H1 (cell line): ENCODE measurements at regions not wholly inside any gene's neighbourhood (a gene's known extent, or its start where the extent isn't known, plus 50 kb on each side); places are given as distances from the start of the nearest gene placed in this dataset.

ENCODE experiments used
- CTCF ChIA-PET: fragments of 300-600 bp; sonication (Branson Sonifier 250); formaldehyde crosslinking; loops from one replicate; lab custom pipeline; 2021; ENCODE audit not compliant: partially characterized antibody; lab: Charles Lee
- POLR2A ChIA-PET: fragments of 300-600 bp; sonication (Branson Sonifier 250); formaldehyde crosslinking; loops from one replicate; lab custom pipeline; 2021; ENCODE audit warnings: inconsistent platforms; ENCODE audit not compliant: partially characterized antibody; lab: Charles Lee
- DNase-seq, 2 experiments: peaks; one replicate each; pipeline versions ENCODE4 v3.0.0 to v3.0.0-alpha.2; 2010 to 2022; ENCODE audit warnings: low spot score in 2 of 2, low read depth in 1 of 2, mixed read lengths in 1 of 2
- FAIRE-seq: peaks from 2 replicates; lab custom pipeline; 2011; peaks lifted over from hg19 to GRCh38; lab: Jason Lieb, UNC
- H2AFZ ChIP-seq: 2 replicates; pipeline ENCODE4 v1.8.1; 2012; ENCODE audit warnings: low read length, inconsistent platforms
- H2AK5ac ChIP-seq: 2 replicates; pipeline ENCODE4 v1.6.1; 2013; ENCODE audit warnings: low read depth, low read length
- H2BK120ac ChIP-seq: replicated peaks from 2 replicates; pipeline ENCODE3; 2013; ENCODE audit warnings: low read depth, low read length, inconsistent platforms
- H2BK12ac ChIP-seq: 2 replicates; pipeline ENCODE4 v1.6.1; 2013; ENCODE audit warnings: low read depth, low read length
- H2BK15ac ChIP-seq: 2 replicates; pipeline ENCODE4 v1.6.1; 2013; ENCODE audit warnings: low read length
- H2BK20ac ChIP-seq: 2 replicates; pipeline ENCODE4 v1.6.1; 2013; ENCODE audit warnings: low read length
- H2BK5ac ChIP-seq: 2 replicates; pipeline ENCODE4 v1.6.1; 2013; ENCODE audit warnings: low read depth, low read length
- H3K14ac ChIP-seq: 2 replicates; pipeline ENCODE4 v1.6.1; 2013; ENCODE audit warnings: inconsistent platforms; ENCODE audit not compliant: insufficient read length
- H3K18ac ChIP-seq: 2 replicates; pipeline ENCODE4 v1.6.1; 2013; ENCODE audit warnings: low read length; ENCODE audit errors: extremely low read depth
- H3K23ac ChIP-seq: 2 replicates; pipeline ENCODE4 v1.6.1; 2013; ENCODE audit warnings: inconsistent platforms; ENCODE audit not compliant: insufficient read length
- H3K23me2 ChIP-seq: 2 replicates; pipeline ENCODE4 v1.6.1; 2013; ENCODE audit warnings: low read depth, low read length
- H3K27ac ChIP-seq: 2 replicates; pipeline ENCODE4 v1.6.1; 2011; ENCODE audit warnings: low read depth, low read length, inconsistent platforms
- H3K27me3 ChIP-seq, 4 experiments: replicated peaks in 1 of 4; 1 replicate in 1 of 4; 2 replicates in 3 of 4; pipeline versions ENCODE4 v1.6.1 to v1.8.1; 2011 to 2013; ENCODE audit warnings: low read length in 3 of 4, mild to moderate bottlenecking in 3 of 4, inconsistent platforms in 2 of 4, mixed read lengths in 2 of 4, moderate library complexity in 1 of 4; ENCODE audit not compliant: control insufficient read depth in 3 of 4, insufficient read depth in 3 of 4; ENCODE audit errors: extremely low read depth in 1 of 4
- H3K36me3 ChIP-seq, 4 experiments: 2 replicates each; pipeline versions ENCODE4 v1.6.1 to v1.8.1; 2011 to 2013; ENCODE audit warnings: mild to moderate bottlenecking in 4 of 4, low read length in 3 of 4, moderate library complexity in 2 of 4, control low read depth in 1 of 4, inconsistent platforms in 1 of 4; ENCODE audit not compliant: insufficient read depth in 4 of 4, control insufficient read depth in 2 of 4
- H3K4ac ChIP-seq: replicated peaks from 2 replicates; pipeline ENCODE3; 2013; ENCODE audit warnings: low read length, low read depth, mixed read lengths, inconsistent platforms; ENCODE audit not compliant: insufficient read length
- H3K4me1 ChIP-seq, 4 experiments: replicated peaks in 1 of 4; 1 replicate in 1 of 4; 2 replicates in 3 of 4; pipeline versions ENCODE4 v1.6.1 to v1.8.1; 2011 to 2013; ENCODE audit warnings: low read length in 3 of 4, inconsistent platforms in 2 of 4, mixed read lengths in 1 of 4; ENCODE audit not compliant: insufficient read depth in 4 of 4, control insufficient read depth in 3 of 4
- H3K4me2 ChIP-seq, 2 experiments: 2 replicates each; pipeline versions ENCODE4 v1.6.1 to v1.8.1; 2011 to 2013; ENCODE audit warnings: low read depth in 2 of 2, low read length in 2 of 2, control low read depth in 1 of 2, inconsistent platforms in 1 of 2, mild to moderate bottlenecking in 1 of 2; ENCODE audit not compliant: insufficient read depth in 1 of 2
- H3K4me3 ChIP-seq, 4 experiments: fragments of 200-600, 300-600 bp in 1 of 4; sonication (generic), shearing (Covaris generic), sonication (Bioruptor Twin) in 1 of 4; 2 replicates each; pipeline versions ENCODE4 v1.5.1 to v1.8.1; 2011 to 2016; ENCODE audit warnings: low read length in 4 of 4, low read depth in 3 of 4, control low read depth in 2 of 4, inconsistent platforms in 2 of 4, mild to moderate bottlenecking in 2 of 4, mixed read lengths in 1 of 4, moderate library complexity in 1 of 4; ENCODE audit not compliant: insufficient read depth in 2 of 4; ENCODE audit errors: extremely low read depth in 1 of 4
- H3K56ac ChIP-seq: replicated peaks from 2 replicates; pipeline ENCODE3; 2013; ENCODE audit warnings: low read depth, mild to moderate bottlenecking, mixed read lengths, low read length, inconsistent platforms; ENCODE audit not compliant: insufficient read length
- H3K79me1 ChIP-seq: 2 replicates; pipeline ENCODE4 v1.6.1; 2013; ENCODE audit warnings: low read depth, low read length, control low read depth
- H3K79me2 ChIP-seq, 2 experiments: 2 replicates each; pipeline versions ENCODE4 v1.6.1 to v1.8.1; 2012 to 2013; ENCODE audit warnings: low read length in 2 of 2, mild to moderate bottlenecking in 2 of 2, inconsistent platforms in 1 of 2; ENCODE audit not compliant: insufficient read depth in 2 of 2, control insufficient read depth in 1 of 2
- H3K9ac ChIP-seq, 4 experiments: replicated peaks in 1 of 4; 1 replicate in 1 of 4; 2 replicates in 3 of 4; pipeline versions ENCODE4 v1.6.1 to v1.8.1; 2011 to 2013; ENCODE audit warnings: low read depth in 3 of 4, low read length in 3 of 4, control low read depth in 2 of 4, mild to moderate bottlenecking in 2 of 4, moderate library complexity in 2 of 4, inconsistent platforms in 1 of 4; ENCODE audit errors: extremely low read depth in 1 of 4
- H3K9me3 ChIP-seq, 2 experiments: 2 replicates each; pipeline versions ENCODE4 v1.6.1 to v1.8.1; 2012 to 2013; ENCODE audit warnings: mild to moderate bottlenecking in 2 of 2, moderate library complexity in 2 of 2, control low read depth in 1 of 2, inconsistent platforms in 1 of 2, low read depth in 1 of 2, low read length in 1 of 2, mixed read lengths in 1 of 2; ENCODE audit not compliant: insufficient read depth in 2 of 2
- H4K20me1 ChIP-seq, 2 experiments: replicated peaks in 1 of 2; 2 replicates each; pipeline versions ENCODE3 to v1.8.1; 2011 to 2013; ENCODE audit warnings: inconsistent platforms in 2 of 2, low read length in 2 of 2, mild to moderate bottlenecking in 1 of 2; ENCODE audit not compliant: insufficient read depth in 2 of 2, control insufficient read depth in 1 of 2
- H4K5ac ChIP-seq: 2 replicates; pipeline ENCODE4 v1.6.1; 2013; ENCODE audit warnings: low read length, low read depth, mixed read lengths, inconsistent platforms; ENCODE audit not compliant: insufficient read length
- H4K8ac ChIP-seq: 2 replicates; pipeline ENCODE4 v1.8.0; 2013; ENCODE audit warnings: mild to moderate bottlenecking, moderate library complexity, low read length, inconsistent platforms; ENCODE audit not compliant: insufficient read depth; ENCODE audit errors: extremely low read depth
- H4K91ac ChIP-seq: replicated peaks from 2 replicates; pipeline ENCODE3; 2013; ENCODE audit warnings: low read length, mixed read lengths, inconsistent platforms; ENCODE audit not compliant: insufficient read length
- BCL11A ChIP-seq, 2 experiments: IDR thresholded peaks; one replicate each; pipeline ENCODE4 v1.6.1; 2011; ENCODE audit warnings: low read depth in 2 of 2, low read length in 2 of 2, mild to moderate bottlenecking in 2 of 2
- BRCA1 ChIP-seq: IDR thresholded peaks from 2 replicates; pipeline ENCODE4 v1.6.1; 2012; ENCODE audit warnings: low read depth, low read length, improper control_type of control experiment
- CHD2 ChIP-seq: IDR thresholded peaks from 2 replicates; pipeline ENCODE4 v1.6.1; 2012; ENCODE audit warnings: low read length, improper control_type of control experiment
- HDAC6 ChIP-seq: IDR thresholded peaks from one replicate; pipeline ENCODE4 v1.7.1; 2012; ENCODE audit warnings: low read depth, mild to moderate bottlenecking, inconsistent platforms, low read length, moderate library complexity
- POLR2AphosphoS5 ChIP-seq: IDR thresholded peaks from 2 replicates; pipeline ENCODE4 v1.6.1; 2011; ENCODE audit warnings: low read depth, low read length
- POU5F1 ChIP-seq: IDR thresholded peaks from 2 replicates; pipeline ENCODE4 v1.6.1; 2011; ENCODE audit warnings: low read depth, mild to moderate bottlenecking, low read length, moderate library complexity
- RAD21 ChIP-seq, 2 experiments: IDR thresholded peaks in 1 of 2; conservative IDR thresholded peaks in 1 of 2; 2 replicates each; pipeline ENCODE4 v1.6.1; 2011; ENCODE audit warnings: low read depth in 2 of 2, low read length in 2 of 2, improper control_type of control experiment in 1 of 2, inconsistent platforms in 1 of 2, mild to moderate bottlenecking in 1 of 2, moderate library complexity in 1 of 2
- RFX5 ChIP-seq: IDR thresholded peaks from 2 replicates; pipeline ENCODE4 v1.6.1; 2011; ENCODE audit warnings: low read depth, low read length, improper control_type of control experiment, borderline replicate concordance
- SIX5 ChIP-seq: IDR thresholded peaks from 2 replicates; pipeline ENCODE4 v1.6.1; 2011; ENCODE audit warnings: mild to moderate bottlenecking, low read depth, low read length
- SP1 ChIP-seq: IDR thresholded peaks from 2 replicates; pipeline ENCODE4 v1.6.1; 2011; ENCODE audit warnings: low read depth, low read length
- SUZ12 ChIP-seq: fragments of 200-600 bp; sonication (generic); IDR thresholded peaks from 2 replicates; pipeline ENCODE4 v1.6.1; 2012; ENCODE audit warnings: mild to moderate bottlenecking, inconsistent platforms, low read length, moderate library complexity, mixed read lengths
- TAF1 ChIP-seq: IDR thresholded peaks from 2 replicates; pipeline ENCODE4 v1.6.1; 2011; ENCODE audit warnings: mild to moderate bottlenecking, low read depth, low read length
- WGBS, 2 experiments: shearing (Covaris generic) in 1 of 2; methylation state at CpG; one replicate each; pipeline versions ENCODE4 v1.1.6 to v1.1.7; 2013 to 2015; ENCODE audit warnings: low lambda C conversion rate in 2 of 2, mixed read lengths in 2 of 2, inconsistent platforms in 1 of 2, low coverage in 1 of 2, missing lambda C conversion rate in 1 of 2; ENCODE audit not compliant: insufficient replicate concordance in 2 of 2, insufficient coverage in 1 of 2, insufficient read length in 1 of 2; ENCODE audit errors: extremely low coverage in 1 of 2, missing lambda C conversion rate in 1 of 2; 5-methylcytosine and 5-hydroxymethylcytosine counted together
- TF ChIP-seq, protein P1 (sequence below): IDR thresholded peaks from 2 replicates; pipeline ENCODE4 v1.6.1; 2012; ENCODE audit warnings: inconsistent platforms

DNA sequence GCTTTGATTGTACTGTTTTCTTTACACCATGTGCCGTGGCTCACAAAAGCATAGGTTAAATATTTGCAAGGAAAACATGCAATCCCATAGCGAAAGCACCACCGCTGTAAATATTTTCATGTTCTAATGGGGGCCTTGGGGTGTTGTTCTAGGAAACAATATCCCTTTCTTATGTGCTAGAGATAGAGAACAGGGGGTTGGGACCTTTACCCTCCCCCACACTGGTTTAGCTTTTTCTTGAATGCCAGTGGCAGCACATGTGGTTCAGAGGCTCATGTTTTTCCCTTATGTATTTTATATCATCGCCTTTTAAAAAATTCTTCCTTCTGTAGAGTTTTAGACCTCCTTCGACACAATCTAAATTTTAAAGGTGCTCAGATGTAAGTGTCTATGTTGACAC, 422.6 kb upstream of the TENM3 start:
- Histone ChIP-seq H3K4me3 (no peak overlapping the region), H4K8ac (no peak overlapping the region), H3K79me2 (no peaks in the 10 kb centered on the region), H3K23ac (no peak overlapping the region), H3K14ac (no peak overlapping the region), H3K9me3 (peaks cover 7 to 10% of the 10 kb centered on the region in 2 experiments; a peak in 3 of 4 replicates), H2BK15ac (no peak overlapping the region), H3K27me3 (no peaks in the 10 kb centered on the region), H3K23me2 (no peaks in the 10 kb centered on the region), H3K27ac (no peak overlapping the region), H2BK120ac (no peak overlapping the region), H2AK5ac (no peak overlapping the region), H2BK5ac (no peak overlapping the region), H4K91ac (no peak overlapping the region), H2AFZ (no peak overlapping the region), H3K4me2 (no peak overlapping the region), H4K20me1 (no peaks in the 10 kb centered on the region), H4K5ac (no peak overlapping the region), H3K9ac (no peak overlapping the region), H3K18ac (no peak overlapping the region), H3K36me3 (no peaks in the 10 kb centered on the region), H3K79me1 (no peaks in the 10 kb centered on the region), H3K56ac (no peak overlapping the region), H2BK20ac (no peak overlapping the region), H2BK12ac (no peak overlapping the region), H3K4me1 (peaks cover 0 to 18% (median 12%) of the 10 kb centered on the region in 4 experiments; a peak in 4 of 7 replicates), H3K4ac (no peak overlapping the region)
- no peak for DNase-seq
- CTCF ChIA-PET = interaction anchor here (1.6 kb wide), 1 partner anchor 22 kb away, joined by 3 read pairs; no protein-coding TSS in a partner anchor
- no peak for TF ChIP-seq POLR2AphosphoS5
- no peak for TF ChIP-seq POU5F1
- no peak for TF ChIP-seq CHD2
- no peak for TF ChIP-seq RAD21 (IDR thresholded peaks at IDR 0.05 in 1 of 2, conservative IDR thresholded peaks at IDR 0.05 in 1 of 2; ENCODE audit: low read depth in 2 of 2, low read length in 2 of 2)
- TF ChIP-seq HDAC6 = no peak
- no peak for TF ChIP-seq SIX5
- TF ChIP-seq BRCA1 = no peak
- no peak for TF ChIP-seq SP1
- TF ChIP-seq BCL11A (IDR thresholded peaks at IDR 0.05; ENCODE audit: low read depth in 2 of 2, low read length in 2 of 2) = no peak
- TF ChIP-seq, protein P1, sequence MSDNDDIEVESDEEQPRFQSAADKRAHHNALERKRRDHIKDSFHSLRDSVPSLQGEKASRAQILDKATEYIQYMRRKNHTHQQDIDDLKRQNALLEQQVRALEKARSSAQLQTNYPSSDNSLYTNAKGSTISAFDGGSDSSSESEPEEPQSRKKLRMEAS = no peak
- TF ChIP-seq RFX5 = no peak
- no peak for TF ChIP-seq SUZ12
- no peak for TF ChIP-seq TAF1
- no peak for FAIRE-seq
- POLR2A ChIA-PET = no interaction called here
- WGBS, 2 experiments = 79% methylated on average over 5 of the region's 5 CpGs; no CpG with 5 or more reads in 1 of the 2 experiments
